IPS DF 19.7 (cell line): ENCODE measurements at regions not wholly inside any gene's neighbourhood (a gene's known extent, or its start where the extent isn't known, plus 50 kb on each side); places are given as distances from the start of the nearest gene placed in this dataset.
"Not testable (repeated sequence)": the region's sequence is repeated elsewhere in the genome, so short reads cannot be mapped to it uniquely, and the experiment has no call there.

Experiments
- DNase-seq: peaks from one replicate; pipeline ENCODE4 v3.0.0-alpha.2; 2013; ENCODE audit warnings: low read depth, low spot score

DNA sequence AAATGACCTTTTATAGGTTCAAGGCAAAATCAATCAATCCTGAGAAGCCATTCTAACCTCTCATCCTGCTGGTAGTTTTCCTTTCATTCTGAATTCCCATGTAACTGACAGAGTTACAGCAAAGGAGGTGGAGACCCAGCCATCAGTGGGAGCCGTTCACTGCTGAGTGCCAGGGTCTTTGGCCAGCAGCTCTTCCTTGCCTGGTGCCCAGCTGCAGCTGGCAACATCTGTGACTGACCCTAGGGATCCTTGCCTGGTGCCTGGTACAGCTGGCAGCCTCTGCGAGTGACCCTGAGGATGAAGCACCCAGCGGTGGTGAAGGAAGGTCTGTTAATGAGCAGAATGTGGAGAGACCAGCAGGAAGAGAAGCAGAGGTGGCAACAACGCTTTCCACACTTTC is 314.6 kb downstream of the THBS2 start:
- no peak for DNase-seq

DNA sequence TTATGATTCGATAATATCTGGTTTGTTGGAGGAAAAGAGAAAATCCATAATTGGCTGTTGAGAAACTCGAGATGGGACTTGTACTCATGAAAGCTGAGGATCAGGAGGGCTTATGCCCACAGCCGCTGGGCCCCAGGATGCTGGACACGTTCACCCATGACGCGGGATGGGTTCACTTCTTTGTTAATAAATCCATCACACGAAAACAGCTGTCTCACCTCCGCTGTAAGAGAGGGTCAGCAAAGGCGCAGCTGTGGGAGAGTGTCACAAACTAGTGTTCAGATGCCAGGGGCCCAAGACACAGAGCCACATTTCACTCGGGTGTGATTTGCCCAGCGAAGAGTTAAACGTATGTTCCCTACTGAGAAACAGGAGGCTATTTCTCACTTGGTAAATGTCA is 315.1 kb downstream of the THBS2 start:
- no peak for DNase-seq

DNA sequence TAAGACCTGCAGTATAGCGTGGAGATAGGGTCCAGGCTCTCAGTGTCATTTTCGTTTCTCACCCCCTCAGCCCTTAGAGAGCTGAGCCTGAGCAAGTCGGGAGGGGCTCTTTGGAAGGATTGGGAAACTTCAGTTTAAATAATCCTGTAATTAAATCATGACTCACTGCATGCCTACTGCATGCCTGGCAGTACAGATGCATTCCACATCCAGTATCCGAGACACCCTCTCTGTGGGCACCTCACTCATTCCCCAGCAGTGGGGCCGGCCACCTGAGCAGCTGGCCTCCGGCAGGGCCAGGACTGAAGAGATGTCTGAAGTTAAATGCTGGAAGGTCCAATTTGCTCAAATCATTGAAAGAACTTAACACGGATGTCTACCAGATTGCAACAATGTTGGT is 316.6 kb downstream of the THBS2 start:
- DNase-seq = no peak

DNA sequence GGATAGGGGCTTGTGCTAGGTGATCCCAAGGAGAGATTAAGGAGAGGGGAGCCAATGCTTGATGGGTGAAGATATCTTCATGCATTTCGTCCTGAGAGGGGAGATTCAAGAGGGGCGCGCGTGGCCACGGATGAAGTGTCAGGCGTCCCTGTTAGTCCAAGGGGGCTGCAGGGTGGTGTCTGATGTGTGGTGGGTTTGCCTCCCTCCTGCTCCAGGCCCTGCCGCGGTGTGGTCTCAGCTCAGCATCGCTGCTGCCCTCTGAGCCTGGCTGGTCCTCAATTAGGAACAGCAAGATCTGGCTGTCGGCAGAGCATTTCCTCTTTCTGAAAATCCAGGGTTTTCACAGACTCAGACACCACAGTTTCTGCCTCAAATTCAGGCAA is 318.0 kb downstream of the THBS2 start:
- DNase-seq = no peak

DNA sequence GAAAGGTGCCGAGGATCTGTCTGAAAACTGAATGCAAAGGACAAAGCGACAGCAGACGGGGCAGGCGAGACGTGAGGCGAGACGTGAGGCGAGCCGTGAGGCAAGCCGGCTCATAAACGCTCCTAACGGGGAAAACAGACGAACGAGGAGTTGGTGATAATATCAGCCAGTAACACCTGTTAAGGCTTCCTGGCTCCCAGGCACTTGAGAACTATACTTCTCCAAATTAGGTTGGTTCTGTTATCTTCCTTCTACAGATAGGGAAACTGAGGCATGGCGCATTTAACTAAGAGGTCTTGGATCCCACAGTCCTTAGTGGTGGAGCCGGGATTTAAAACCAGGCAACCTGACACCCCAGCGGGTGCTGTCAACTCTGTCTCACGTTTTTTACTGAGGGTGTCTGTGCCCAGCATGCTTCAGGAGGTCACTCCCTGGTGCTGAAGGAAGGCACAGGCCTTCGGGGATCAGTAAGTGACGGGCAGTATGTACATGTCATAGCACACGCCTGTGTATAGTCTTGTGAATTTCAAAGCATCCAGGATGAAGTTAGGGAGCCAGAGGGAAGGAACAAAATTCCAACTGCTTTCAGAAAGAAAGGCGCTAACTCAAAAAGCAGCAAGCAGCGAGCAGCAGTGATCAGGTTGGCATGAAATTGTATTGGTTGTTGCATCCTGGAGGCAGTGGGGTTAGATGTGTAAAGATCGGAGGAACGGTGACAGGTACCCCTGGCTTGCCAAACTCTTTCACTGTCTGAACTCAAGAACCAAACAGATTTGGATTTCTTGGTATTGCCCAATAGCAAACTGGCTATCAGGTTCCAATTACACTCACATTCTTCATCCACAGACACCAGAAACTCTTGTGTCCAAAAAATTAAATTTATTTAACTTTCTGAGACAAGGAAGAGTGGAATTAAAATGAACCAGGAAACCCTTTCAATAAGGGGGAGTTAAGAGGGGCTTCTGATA is 318.7 kb downstream of the THBS2 start:
- DNase-seq = no peak

DNA sequence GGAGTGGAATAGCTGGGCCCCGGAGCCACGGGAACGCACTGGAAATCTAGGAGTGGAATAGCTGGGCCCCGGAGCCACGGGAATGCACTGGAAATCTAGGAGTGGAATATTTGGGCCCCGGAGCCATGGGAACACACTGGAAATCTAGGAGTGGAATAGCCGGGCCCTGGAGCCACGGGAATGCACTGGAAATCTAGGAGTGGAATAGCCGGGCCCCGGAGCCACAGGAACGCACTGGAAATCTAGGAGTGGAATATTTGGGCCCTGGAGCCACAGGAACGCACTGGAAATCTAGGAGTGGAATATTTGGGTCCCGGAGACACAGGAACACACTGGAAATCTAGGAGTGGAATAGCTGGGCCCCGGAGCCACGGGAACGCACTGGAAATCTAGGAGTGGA is 321.5 kb downstream of the THBS2 start:
- not testable (repeated sequence) for DNase-seq

DNA sequence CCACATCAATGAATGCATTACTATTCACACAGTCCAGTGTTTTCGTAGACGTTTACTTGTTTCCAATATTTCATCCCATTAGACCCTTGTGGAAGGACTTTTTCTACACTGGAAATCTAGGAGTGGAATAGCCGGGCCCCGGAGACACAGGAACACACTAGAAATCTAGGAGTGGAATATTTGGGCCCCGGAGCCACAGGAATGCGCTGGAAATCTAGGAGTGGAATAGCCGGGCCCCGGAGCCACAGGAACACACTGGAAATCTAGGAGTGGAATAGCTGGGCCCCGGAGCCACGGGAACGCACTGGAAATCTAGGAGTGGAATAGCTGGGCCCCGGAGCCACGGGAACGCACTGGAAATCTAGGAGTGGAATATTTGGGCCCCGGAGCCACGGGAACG is 322.6 kb downstream of the THBS2 start:
- not testable (repeated sequence) for DNase-seq

DNA sequence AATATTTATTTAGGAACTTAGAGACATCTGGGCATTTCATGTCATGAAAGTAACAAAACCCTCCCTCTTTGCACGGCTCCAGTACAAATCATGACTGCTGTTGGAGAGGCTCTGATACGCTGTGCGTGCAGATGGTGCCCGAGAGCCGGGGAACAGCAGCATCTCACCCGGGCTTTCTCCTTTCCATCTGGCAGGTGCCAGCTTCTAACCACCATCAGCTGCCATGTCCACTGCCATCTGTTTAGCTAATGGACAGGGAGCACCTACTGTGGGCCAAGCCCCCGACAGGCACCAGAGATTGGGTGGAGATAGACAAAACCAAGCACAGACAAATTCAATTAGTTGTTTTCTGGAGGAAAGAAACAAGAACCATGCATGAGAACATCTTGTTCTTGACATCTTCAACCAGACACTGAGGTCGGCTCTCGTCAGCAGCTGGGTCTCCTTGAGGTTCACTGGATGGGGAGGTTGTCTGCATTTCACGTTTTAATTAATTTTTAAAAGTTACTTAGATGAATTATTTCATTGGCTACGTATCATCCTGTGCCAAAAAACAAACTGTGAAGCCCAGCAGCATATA is 323.7 kb downstream of the THBS2 start:
- no peak for DNase-seq

DNA sequence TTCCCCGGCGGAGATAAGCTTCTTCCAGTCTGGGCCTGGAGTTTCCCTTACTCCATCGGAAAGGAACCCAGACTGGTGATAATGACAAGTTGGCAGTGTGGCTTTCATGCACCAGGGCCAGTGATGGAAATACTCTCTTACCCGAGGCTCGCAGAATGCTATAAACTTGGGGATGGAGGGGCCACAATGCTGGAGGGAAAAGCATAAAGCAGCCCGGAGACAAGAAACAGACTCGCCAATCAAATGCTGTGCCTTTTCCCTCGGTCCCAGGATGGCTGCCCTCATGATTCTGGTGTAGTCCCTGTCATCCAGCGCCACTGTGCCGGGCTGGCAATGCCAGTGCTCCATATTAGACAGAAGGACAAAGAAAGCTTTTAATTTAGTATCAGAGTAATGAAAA is 325.6 kb downstream of the THBS2 start:
- DNase-seq = no peak

DNA sequence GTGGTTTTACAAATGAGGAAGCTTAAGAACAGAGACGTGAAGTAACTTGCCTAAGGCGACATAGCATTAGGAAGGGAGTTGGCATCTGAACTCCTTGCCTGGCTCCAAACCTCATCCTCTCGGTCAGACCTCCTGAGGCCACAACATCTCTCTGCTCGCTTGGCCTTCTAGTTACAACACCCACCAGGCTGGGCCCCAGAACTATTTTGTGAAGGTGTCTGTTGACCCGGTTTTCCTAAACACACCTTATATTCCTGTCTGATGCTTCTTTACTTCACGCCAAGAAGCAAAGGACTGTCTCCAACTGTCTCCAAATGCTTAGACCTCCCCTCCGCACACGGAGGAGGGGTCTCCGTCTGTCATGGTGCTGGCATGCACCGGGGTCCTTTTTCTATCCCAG is 326.6 kb downstream of the THBS2 start:
- no peak for DNase-seq

DNA sequence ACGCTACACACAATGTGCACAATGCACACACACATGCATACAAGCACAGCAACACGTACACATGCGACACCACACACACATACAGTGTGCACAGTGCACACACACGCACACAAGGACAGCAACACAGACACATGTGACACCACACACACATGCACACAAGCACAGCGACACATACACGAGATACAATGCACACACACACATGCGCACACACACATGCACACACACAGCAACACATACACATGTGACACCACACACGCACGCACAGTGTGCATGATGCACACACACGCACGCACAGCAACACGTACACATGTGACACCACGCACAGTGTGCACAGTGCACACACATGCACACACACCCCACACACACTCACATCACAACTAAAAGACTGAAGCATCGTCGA is 327.3 kb downstream of the THBS2 start:
- no peak for DNase-seq

DNA sequence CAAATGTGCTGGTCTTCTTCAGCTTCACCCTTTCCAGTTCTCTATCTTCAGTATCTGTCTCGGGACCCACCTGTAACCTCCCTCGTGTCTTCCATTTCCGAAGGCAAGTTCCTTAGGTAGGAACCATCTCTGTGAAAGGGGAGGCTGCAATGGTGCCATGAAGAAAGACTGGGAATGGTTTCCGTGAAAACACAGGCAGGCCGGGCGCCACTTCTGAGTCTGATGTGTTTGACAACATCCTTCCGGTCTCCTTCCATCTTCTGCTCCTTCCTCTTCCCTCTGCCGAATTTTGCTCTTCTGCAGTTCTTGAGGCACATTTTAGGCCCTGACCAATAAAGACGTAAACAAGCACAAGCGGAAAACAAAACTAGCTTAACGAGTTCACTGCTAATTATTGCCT is 328.0 kb downstream of the THBS2 start:
- no peak for DNase-seq

DNA sequence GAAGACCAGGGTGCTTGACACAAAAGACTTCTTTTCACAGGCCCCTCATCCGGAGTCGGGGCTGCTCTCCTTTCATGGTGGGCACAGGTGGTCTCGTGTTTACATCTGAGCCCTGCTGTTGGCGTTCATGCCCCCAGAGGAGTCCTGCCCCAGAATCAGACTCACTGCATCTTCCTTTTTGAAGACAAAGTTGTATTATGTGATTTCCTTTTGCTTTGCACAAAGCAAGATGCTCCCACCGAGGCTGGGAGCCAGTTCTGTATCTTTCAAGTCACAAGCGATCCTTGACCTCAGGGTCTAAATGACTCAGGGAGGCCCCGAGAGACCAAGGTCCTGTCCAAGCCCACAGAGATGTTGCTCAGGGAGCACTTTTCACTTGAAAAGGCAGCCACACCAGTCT is 330.5 kb downstream of the THBS2 start:
- DNase-seq = no peak

DNA sequence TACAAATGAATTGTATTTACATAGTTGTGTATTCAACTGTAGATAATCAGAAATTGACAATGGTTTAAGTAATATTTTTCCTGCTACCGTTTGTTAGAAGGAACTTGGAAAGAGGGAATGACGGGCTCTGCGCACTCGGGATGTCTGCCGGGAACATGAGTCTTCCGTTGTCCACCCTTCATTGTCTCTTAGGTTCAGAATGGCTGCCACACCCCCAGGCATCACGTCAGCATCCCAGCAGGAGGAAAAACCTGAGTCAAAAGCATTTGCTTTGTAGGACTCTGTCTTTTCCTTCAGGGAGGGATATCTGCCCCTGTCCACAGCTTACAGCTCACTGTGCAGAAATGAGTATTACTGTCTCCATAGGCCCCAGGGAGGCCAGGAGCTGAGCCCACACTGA is 331.2 kb downstream of the THBS2 start:
- DNase-seq = no peak

DNA sequence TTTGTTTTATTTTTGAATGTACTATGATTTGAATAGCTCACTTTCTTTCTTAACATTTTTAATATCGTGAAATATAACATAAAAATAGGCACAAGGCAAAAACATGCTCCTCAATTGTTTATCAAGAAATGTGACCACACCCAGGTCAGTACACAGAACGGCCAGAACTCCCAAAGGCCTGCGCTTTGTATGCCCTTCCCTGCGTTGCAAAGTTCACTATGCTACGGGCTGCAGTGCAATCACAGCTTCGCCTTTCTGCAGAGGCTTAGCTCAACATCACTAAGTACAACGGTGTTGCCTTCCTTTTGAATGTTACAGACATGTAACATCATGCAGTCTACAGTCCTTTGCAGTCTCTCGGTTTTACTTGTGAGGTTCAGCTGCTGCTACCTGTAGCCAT is 333.4 kb downstream of the THBS2 start:
- no peak for DNase-seq

DNA sequence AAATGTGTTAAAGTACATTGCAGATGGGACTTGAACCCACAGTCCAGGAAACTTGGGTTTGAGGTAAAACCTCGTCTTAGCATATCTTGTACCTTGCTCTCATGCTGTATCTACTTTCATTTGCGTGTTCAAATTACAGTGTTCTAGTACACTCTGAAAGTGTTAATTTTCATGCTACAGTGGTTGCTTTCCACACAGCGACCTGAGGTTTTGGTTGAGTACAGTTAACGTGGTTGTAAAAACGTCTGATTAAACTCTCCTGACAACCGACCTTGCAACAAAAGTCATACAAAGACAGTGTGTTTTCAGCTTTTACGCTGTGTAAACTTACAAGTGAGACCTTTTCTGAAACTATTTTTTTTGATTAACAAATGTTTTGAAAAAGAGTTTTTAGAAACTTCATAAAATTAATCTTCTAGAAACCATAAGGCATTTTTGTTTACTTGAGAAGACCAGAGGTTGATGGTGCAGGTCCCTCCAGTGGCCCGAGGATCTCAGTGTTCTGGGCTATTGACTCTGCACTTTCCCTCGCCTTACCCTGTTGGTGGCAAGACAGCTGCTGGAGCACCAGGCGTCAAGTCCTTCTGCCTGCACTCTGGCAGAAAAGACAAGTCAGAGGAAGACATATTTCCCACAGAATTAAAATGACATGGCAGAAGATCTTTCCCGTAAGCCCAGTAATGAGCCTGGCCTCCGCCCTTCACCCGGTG is 334.0 kb downstream of the THBS2 start:
- DNase-seq = no peak

DNA sequence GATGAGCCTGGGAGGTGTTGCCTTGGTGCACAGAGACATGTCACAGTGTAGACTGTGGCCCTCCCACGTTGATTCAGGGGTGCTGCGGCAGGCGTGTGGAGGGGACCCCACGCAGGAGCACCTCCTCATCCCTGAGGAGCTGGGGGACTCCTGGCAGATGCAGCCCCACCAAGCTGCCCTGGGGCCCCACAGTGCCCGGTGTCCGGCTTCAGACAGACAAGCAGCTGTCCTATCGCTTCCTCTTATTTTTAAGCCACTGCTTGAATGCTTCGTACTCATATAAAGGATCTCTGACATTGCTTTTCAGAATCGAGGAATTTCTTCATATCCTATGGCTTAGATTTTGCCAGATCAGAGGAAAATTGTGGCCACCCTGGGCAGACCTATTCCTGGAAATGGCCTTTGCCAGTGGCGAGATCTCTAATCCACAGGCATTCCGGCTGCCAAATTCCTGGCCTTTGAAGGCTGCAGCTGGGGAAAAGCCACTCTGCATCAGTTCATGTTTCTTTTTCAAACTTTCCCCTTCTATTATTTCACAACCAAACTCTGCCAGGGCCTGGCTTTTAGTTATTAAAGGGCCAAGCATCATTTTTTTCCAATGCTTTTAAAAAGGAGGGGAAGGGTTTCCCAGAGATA is 337.0 kb downstream of the THBS2 start:
- DNase-seq = no peak

DNA sequence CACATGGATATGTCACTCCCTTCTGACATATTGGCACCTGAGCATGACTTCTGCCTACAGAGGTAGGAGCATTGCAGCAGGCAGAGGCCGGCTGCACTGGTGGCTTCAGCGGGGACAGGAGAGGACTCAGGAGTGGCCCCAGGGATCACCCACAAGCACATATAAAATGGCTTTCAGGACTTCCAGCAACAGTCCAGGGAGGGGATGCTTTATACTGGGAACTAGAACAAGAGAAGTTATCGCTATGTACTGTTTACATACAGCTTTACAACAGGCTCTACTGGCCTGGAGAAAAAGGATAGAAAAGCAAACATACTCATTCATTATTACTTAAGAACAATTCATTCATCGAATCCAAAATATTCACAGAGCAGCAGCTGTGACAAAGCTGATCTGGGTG is 337.8 kb downstream of the THBS2 start:
- no peak for DNase-seq

DNA sequence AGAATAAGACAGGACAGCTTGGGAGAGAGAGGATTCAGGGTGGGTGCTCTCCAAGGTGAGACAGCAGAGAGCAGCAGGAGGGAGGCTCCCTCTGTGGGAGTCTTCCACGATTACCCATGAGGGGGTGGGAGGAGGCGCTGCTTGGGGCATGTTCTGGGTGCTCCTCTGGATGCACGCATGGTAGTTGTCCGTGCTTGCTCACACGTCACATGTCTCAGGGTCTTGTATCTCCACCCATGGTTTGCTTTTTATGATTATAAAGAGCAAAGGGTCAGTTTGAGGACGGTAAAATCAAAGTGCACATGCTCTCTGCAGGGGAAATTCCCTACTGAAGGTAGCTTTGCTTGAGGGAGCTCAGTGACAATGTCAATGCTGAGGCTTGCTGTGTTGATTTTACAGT is 338.4 kb downstream of the THBS2 start:
- DNase-seq = no peak

DNA sequence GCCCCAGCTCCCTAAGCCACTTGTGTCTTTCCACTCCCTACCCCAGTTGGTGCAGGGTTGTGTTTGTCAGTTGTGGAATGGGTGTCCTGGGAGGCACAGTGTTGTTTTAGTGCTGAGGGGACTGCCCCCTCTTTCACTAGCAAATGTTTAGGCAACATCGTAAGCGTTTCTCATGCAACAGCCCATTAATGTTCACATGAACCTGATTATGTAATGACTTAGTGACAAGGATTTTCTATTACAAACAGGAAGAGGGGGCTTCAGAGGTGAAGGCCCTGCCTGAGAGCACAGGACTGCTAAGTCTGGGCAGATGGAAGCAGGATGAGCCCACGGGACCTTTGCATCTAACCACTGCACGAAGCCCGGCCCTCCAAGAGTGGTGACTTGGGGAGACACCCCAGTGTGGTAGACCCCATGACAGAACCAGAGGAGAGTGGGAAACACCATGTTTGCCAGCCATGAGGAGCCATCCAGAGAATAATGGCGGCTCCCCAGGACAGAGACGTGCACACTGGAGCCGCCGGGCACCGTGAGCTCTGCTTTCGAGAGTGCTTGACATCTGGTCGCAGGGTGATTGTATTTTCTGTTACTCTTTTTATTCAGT is 339.7 kb downstream of the THBS2 start:
- DNase-seq = no peak

DNA sequence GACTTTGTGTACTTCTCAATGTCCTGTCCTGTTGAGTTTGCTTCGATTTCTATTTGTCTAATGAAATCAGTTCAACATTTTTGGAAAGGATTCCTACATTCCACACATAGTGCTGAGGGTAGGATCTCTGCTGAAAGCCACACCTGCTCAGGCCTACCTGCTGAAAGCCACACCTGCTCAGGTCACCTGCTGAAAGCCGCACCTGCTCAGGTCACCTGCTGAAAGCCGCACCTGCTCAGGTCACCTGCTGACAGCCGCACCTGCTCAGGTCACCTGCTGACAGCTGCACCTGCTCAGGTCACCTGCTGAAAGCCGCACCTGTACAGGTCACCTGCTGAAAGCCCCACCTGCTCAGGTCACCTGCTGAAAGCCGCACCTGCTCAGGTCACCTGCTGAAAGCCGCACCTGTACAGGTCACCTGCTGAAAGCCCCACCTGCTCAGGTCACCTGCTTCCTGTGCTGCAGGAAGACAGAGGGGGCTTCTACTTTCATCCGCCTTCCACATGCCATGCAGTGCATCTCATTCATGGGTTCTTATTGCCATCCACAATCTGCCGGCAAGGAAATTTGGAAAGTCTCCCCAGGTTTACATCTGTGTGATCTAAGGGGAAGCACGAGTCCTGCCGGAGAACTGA is 340.3 kb downstream of the THBS2 start:
- not testable (repeated sequence) for DNase-seq
